GM21576 (cell line): ENCODE measurements at regions not wholly inside any gene's neighbourhood (a gene's known extent, or its start where the extent isn't known, plus 50 kb on each side); places are given as distances from the start of the nearest gene placed in this dataset.

Experiments
- ATAC-seq: cut with Tn5 transposase; IDR thresholded peaks from one replicate; pipeline ENCODE4 v1.9.1; 2021; ENCODE audit warnings: mild to moderate bottlenecking, moderate library complexity; ENCODE audit not compliant: unreplicated experiment

GRCh38 chr13:77838271-77838670 lies 80.4 kb downstream of the EDNRB start:
- ATAC-seq, result no peak

DNA sequence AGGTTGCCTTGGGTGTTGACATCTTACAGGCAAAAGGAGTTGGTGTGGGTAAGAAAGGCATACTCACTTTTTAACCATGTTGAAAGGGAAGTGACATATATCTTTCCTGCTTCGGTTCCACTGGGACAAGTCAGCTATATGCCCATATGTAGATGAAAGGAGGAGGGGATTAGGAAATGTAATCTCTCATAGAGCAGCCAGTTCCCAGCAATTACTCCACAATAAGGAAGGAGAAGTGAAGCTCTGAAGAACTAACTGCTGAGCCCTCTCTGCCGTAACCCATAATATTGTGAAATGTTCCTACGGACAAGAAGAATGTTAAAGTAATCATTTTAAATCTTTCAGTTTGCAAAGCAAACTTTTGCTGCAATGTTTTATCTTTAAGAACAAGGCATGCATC lies 82.2 kb downstream of the EDNRB start:
- no peak for ATAC-seq

- no peak for ATAC-seq
These were observed 85.2 kb downstream of the EDNRB start for GRCh38 chr13:77833331-77833863.

DNA sequence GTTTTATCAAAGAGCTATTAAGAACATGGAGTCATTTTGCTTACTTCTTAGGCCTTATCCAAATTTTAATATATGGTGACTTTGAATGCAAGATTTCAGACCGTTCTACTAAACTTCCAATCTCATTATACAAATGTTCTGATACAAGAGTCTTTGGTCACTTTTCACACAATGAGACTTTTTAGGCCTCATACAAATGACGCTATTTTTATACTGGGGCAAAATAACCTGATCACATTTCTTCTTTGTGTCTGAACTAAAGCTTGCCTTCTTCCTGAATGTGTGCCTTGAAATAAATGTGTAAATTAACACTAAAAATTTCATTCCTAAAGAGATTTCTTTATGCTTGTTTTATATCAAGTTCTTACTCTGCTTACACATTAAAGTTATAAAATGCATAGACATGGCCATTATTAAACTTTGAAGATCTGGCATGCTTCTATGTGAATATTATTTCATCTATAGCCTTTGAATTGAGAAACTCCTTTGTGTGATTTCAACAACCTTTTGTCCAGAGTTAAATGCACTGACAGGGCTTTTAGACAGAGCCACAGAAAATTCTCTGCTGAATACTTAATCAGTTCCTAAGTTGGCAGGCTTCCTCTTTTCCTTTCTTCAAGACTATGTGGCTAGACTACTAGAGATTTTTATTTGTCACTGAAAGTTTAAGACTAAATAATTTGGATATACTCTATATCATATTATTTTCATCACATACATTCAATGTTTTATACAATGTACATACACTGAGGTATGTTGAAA lies 86.1 kb downstream of the EDNRB start:
- no peak for ATAC-seq

DNA sequence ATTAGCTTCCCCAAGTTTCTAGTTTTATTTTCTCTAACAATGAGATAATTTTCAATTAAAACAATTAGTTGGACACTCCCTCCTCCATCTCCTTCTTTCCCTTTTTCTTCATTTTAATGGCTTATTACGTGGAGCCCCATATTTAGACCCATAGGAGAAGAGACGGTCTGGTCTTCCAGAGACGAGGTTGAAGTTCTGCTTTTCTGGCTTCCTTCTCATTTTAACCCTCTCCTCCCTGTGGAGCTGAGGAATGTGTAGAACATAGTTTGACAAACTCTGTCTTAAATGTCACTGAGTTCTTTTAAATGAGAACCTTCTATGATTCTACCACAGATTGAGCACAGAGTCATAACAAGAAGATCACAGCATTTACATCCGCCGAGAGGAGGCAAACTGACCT lies 86.8 kb downstream of the EDNRB start:
- ATAC-seq, result no peak

- ATAC-seq, result no peak
These were observed 88.7 kb downstream of the EDNRB start for GRCh38 chr13:77829963-77830362.

GRCh38 chr13:77828799-77829198 lies 89.8 kb downstream of the EDNRB start:
- ATAC-seq, result no peak

DNA sequence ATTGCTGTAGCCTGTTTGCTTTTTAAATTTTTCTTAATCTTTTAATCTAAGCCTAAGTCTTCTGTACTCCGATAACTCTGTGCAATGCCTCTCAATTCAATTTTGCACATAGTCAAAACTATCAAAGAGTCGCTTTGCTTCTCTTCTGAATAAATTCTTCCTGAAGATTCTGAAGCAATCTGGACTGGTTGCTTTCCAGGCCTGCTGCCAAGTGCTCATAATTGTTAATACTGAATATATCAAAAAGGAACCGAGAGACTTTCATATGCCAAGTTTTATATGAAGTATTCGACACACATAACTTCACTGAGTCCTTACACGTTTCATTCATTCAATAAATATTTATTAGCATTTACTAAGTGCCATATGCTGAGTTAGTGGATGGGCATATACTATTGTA lies 91.3 kb downstream of the EDNRB start:
- no peak for ATAC-seq

GRCh38 chr13:77820431-77821149 lies 98.0 kb downstream of the EDNRB start:
- peak; percentile 54 for ATAC-seq

DNA sequence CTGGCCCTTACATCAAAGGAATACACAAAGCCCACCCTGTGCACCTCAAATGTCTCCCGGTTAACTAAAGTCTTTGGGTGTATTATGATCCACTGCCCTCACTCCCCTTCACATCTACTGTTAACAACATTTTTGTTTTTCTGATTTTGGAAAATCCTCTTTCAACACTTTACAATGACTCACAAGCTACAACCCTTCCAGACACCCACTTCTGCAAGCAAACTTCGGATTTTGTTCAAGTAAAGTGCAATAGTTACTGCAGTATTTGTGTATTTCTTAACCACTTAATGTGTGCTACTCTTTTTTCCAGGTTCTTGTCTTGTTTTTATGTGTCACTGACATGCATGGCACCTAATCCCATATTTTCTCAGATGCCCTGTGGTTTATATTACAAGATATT lies 101.1 kb downstream of the EDNRB start:
- no peak for ATAC-seq

DNA sequence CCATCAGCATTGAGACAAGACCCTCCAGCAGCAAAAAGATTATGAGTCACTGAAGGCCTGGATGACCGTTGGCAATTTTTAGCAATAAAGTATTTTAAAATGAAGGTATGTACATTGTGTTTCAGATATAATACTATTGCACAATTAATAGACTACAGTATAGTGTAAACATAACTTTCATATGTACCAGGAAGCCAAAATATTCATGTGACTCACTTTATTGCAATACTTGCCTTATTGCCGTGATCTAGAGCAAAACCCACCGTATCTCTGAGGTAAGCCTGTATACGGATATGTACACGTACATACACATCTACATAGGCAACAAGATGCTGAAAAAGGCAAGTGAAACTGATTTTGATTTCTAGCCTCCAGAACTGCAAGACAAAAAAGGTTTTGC lies 103.3 kb downstream of the EDNRB start:
- no peak for ATAC-seq
